ENCODE measurements at regions not wholly inside any gene's neighbourhood (a gene's known extent, or its start where the extent isn't known, plus 50 kb on each side); places are given as distances from the start of the nearest gene placed in this dataset.

DNA sequence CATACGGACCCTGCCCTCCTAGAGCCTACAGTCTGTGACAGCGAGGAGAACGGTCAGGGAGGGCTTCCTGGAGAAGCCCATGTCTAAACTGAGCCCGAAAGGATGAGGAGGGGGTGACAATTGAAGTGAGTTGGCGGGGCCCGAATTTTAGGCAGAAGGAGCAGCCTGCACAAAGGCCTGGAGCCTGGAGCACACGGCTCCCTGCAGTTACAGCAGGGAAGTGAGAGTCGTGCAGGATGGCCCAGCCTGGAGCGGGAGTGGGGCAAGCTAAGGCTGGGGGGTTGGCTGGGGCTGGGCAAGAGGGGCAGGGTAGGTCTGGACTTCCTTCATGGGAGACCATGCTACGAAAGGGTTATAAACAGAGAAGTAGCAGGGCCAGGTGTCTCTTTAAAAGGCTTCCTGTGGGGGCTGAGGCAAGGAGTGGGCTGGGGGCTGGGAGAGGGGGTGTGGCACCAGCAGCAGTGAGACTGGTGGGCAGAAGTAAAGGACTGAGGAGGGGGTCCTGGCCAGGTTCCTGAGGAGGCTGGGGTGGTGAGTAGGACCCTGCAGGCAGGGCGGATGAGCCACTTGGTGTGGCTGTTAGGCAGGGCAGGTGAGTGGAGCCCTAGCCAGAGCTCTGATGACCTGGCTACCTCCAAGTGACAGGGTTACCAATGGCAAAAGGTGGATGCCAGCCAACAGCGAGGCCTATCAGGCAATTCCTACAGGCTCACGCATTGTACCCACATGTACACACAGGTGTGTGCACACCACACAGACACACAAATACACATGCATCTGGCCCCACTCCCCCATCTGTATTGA lies 119.2 kb downstream of the MRPL14 start:
- TF ChIP-seq POLR2AphosphoS5 (IDR thresholded peaks at IDR 0.05; ENCODE audit: low read depth, low read length) (no peak), SIN3A (IDR thresholded peaks at IDR 0.05; ENCODE audit: borderline replicate concordance, insufficient read depth, low read length) (no peak), TAF1 (IDR thresholded peaks at IDR 0.05; ENCODE audit: borderline replicate concordance, insufficient read depth, low read length) (no peak), FOXP2 (optimal IDR thresholded peaks at IDR 0.05; ENCODE audit: borderline replicate concordance, extremely low read depth, extremely low read length, insufficient read depth) (no peak)
- TF ChIP-seq, protein P1, sequence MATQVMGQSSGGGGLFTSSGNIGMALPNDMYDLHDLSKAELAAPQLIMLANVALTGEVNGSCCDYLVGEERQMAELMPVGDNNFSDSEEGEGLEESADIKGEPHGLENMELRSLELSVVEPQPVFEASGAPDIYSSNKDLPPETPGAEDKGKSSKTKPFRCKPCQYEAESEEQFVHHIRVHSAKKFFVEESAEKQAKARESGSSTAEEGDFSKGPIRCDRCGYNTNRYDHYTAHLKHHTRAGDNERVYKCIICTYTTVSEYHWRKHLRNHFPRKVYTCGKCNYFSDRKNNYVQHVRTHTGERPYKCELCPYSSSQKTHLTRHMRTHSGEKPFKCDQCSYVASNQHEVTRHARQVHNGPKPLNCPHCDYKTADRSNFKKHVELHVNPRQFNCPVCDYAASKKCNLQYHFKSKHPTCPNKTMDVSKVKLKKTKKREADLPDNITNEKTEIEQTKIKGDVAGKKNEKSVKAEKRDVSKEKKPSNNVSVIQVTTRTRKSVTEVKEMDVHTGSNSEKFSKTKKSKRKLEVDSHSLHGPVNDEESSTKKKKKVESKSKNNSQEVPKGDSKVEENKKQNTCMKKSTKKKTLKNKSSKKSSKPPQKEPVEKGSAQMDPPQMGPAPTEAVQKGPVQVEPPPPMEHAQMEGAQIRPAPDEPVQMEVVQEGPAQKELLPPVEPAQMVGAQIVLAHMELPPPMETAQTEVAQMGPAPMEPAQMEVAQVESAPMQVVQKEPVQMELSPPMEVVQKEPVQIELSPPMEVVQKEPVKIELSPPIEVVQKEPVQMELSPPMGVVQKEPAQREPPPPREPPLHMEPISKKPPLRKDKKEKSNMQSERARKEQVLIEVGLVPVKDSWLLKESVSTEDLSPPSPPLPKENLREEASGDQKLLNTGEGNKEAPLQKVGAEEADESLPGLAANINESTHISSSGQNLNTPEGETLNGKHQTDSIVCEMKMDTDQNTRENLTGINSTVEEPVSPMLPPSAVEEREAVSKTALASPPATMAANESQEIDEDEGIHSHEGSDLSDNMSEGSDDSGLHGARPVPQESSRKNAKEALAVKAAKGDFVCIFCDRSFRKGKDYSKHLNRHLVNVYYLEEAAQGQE (IDR thresholded peaks at IDR 0.05; ENCODE audit: insufficient read depth in 1 of 2, low read depth in 2 of 2, low read length in 2 of 2): no peak

Measured in PFSK-1 (cell line).